ENCODE measurements at regions not wholly inside any gene's neighbourhood (a gene's known extent, or its start where the extent isn't known, plus 50 kb on each side); places are given as distances from the start of the nearest gene placed in this dataset.

DNA sequence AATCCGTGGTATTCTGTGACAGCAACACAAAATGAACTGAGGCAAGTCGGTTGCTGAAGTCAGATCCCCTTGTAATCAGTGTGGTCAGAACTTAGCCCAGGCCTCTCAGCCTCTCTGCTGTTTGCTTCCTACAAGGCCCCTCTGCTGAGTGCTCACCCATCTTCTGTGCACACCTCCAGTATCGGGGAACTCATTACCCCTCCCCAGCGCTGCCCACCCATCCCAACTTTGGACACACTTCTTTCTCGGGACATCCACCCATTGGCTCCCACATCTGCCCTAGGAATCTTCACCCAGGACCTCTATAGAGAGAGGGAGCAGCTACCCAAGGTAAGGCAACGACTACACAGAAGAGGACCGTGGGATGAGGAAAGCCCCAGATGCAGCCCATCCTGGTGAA, 217.5 kb downstream of the MATN1 start:
- TF ChIP-seq CTCF (IDR thresholded peaks at IDR 0.05; ENCODE audit: low read depth, low read length) (no peak), POLR2A (IDR thresholded peaks at IDR 0.05; ENCODE audit: extremely low read depth, insufficient read length) (no peak), MAX (IDR thresholded peaks at IDR 0.05; ENCODE audit: low read depth, low read length) (no peak), MYC (IDR thresholded peaks at IDR 0.05; ENCODE audit: low read depth, low read length) (no peak)

Data from NB4 (cell line).